Stimulated activated CD4-positive, alpha-beta T cell treated with anti-CD3 and anti-CD28 coated beads, Interleukin-4, amount 100 ng/mL, for 4 hours (primary cell): ENCODE measurements at regions not wholly inside any gene's neighbourhood (a gene's known extent, or its start where the extent isn't known, plus 50 kb on each side); places are given as distances from the start of the nearest gene placed in this dataset.

Experiments
- DNase-seq, 2 experiments: peaks; one replicate each; pipeline ENCODE4 v3.0.0-alpha.2; 2020

- no peak for DNase-seq
These were observed 76.6 kb upstream of the NTRK2 start for GRCh38 chr9:84592918-84593317.

DNA sequence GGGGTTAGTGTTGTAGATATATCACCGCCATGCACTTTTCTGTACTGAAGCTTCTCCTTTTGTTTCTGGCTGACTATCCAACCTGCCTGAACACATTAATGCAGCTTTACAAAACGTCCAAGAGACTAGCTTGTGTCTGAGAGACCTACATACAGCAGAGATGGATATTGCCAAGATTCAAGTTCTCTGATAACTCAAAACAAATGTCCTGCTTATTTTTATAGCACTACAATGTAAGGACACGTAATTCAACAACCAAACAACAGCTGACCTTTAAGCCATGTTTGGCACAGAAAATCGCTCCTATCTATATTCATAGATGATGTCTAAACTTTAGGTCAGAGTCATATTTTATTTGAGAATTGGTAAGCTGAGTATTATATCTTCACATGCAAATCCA lies 76.2 kb upstream of the NTRK2 start:
- DNase-seq = no peak

DNA sequence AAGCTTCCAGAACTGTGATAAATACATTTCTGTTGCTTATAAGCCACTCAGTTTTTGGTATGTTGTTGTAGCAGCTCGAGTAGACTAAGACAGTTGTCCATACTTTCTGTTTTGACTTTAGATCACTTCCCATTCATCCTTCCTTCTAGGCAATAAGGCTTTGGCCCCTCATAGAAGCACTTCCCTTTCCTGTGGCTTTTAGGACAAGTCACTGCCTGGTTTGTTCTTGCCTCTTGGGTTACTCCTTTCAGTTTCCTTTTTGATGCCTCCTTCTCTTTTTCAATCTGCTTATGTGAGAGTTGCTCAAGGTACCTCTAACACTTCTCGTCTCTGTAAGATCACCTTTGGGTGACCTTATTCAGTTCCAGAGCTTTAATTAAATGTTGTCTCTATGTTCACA lies 72.4 kb upstream of the NTRK2 start:
- no peak for DNase-seq

DNA sequence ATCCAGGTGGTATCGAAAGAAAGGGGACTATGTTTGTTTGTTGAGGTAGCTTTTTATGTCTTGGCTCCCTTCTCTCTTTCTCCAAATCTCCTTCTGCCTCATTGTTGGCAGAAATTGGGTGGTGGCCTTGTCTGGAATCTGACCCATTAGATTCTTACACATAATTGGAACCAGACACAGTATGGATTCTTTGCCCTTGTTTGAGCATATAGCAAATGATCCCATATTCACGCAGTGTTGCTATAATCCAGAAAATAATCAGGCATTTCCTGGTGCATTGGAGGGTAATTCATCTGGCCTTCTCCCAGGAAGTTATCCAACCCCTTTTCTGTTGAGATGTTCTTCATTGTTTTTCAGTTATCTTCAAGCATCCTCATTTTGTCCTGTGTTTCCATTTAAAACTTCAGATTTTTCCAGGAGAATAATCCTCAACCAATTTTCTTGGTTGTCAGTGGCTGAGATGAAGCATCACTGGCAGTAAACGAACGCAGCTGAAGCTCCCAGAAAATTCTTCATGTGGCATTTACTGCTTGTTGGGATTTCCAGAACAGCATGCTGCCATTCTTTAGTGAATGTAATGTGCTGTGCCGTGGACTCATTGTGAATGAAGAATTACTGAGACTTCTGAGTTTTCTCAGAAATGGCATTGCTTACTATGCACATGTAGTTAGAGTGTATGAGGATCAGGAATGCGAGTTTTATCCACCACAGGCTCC lies 70.5 kb upstream of the NTRK2 start:
- DNase-seq = no peak

- no peak for DNase-seq
These were observed 68.8 kb upstream of the NTRK2 start for GRCh38 chr9:84600739-84601138.

DNA sequence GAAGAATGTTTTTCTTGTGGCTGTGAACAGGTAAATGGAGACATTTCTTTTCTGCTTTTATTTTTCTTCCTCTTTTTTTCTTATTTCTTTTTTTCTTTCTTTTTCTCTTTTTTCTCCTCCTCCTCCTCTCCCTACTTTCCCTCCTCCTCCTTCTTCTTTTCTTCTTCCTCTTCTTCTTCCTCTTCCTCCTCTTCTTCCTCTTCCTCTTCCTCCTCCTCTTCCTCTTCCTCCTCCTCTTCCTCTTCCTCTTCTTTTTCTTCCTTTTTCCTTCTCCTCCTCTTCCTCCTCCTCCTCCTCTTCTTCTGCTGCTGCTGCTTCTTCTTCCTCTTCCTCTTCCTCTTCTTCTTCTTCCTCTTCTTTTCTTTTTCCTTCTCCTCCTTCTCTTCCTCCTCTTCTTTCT lies 65.3 kb upstream of the NTRK2 start:
- no peak for DNase-seq

- DNase-seq = no peak
These were observed 59.8 kb upstream of the NTRK2 start for GRCh38 chr9:84609779-84610178.

- no peak for DNase-seq
These were observed 56.1 kb upstream of the NTRK2 start for GRCh38 chr9:84613431-84613830.

DNA sequence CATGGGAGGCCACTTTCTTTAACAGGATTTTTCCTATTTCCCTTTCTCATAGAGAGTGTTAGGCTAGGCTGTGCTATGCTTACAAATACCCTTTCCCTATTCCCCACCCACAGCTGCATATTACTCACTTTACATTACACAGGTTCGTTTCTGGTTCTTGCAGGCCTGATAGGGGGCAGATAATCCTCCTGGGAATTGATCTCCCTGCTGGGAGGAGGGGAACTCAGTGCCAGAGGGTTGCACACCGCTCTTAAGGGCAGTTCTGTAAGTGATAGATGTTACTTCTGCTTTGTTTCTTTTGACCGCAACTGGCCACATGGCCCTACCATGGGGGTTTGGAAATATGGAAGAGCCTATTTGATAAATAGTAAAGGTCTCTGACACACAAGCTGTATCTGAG lies 54.0 kb upstream of the NTRK2 start:
- no peak for DNase-seq

DNA sequence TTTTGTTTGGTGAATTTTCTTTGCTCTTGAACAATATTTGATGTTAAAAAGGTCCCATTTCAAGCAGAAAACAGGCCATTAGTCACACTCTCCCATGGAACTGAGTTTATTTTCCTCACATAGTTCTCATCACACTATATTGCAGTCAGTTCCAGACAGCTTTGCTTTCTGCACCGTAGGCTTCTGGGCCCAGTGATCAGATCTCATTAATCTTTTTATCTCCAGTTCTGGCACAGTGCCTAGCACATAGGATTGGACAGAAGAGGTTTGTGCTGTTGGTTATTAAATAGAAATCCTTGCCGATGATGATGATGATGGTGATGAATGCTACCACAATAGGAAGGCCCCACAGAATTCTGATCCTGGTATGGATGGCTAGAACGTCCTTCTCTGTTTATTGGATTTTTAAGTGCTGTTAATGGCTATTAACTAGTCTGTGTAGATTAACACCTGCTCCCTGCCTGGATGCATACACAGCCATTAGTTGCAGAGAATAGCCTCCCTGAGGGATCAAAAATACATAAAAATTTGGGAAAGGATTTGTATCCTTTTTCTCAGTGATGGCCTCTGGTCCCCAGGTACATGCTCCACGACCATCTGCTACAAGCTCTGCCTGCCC lies 52.0 kb upstream of the NTRK2 start:
- DNase-seq = no peak
